Psoas muscle (tissue), 7 donors: ENCODE measurements at regions not wholly inside any gene's neighbourhood (a gene's known extent, or its start where the extent isn't known, plus 50 kb on each side); places are given as distances from the start of the nearest gene placed in this dataset.

Source experiments
- ATAC-seq, 4 donors: fragments of 200-7000 bp; cut with Tn5 transposase; one replicate each; pipeline ENCODE4 v1.9.1; 2020; ENCODE audit warnings: moderate library complexity in 3 of 4, mild to moderate bottlenecking in 2 of 4
- DNase-seq, 2 donors: peaks; one replicate each; pipeline ENCODE4 v3.0.0-alpha.2; 2020
- H3K27ac ChIP-seq: fragments of 200-600 bp; one replicate; pipeline ENCODE4 v1.8.0; 2022
- H3K27me3 ChIP-seq, 3 donors: fragments of 200-600 bp in 1 of 3; one replicate each; pipeline versions ENCODE4 v1.6.1 to v1.8.0; 2013 to 2022; ENCODE audit warnings: low read length in 2 of 3, mild to moderate bottlenecking in 2 of 3, moderate library complexity in 1 of 3; ENCODE audit not compliant: insufficient read depth in 3 of 3
- H3K36me3 ChIP-seq, 2 donors: fragments of 200-600 bp in 1 of 2; one replicate each; pipeline versions ENCODE4 v1.6.1 to v1.8.0; 2013 to 2022; ENCODE audit warnings: low read depth in 1 of 2, mild to moderate bottlenecking in 1 of 2, moderate library complexity in 1 of 2; ENCODE audit not compliant: insufficient read depth in 1 of 2
- H3K4me1 ChIP-seq: fragments of 200-600 bp; one replicate; pipeline ENCODE4 v1.8.0; 2022
- H3K4me3 ChIP-seq: fragments of 200-600 bp; one replicate; pipeline ENCODE4 v1.8.0; 2022; ENCODE audit warnings: mild to moderate bottlenecking
- H3K9me3 ChIP-seq: fragments of 200-600 bp; one replicate; pipeline ENCODE4 v1.8.0; 2022
- CTCF ChIP-seq: fragments of 200-600 bp; IDR thresholded peaks from one replicate; pipeline ENCODE4 v1.8.0; 2022; ENCODE audit warnings: antibody characterized with exemption
- WGBS, 3 donors: extraction: QIAGEN DNeasy Blood & Tissue Kit; methylation state at CpG; one replicate each; pipeline versions ENCODE4 v1.1.6 to v1.1.7; 2013; 5-methylcytosine and 5-hydroxymethylcytosine counted together
- intact Hi-C, 2 donors: fragments of 100-400 bp; cut with DNase I; formaldehyde crosslinking; loops; one replicate each; pipeline versions ENCODE4 v1.11.0 to v1.14.2; 2022
- donor health status: healthy with polysubstance abuse.
- donor health status: DM: no; HTN: no; CAD: no; lungs with moderate emphysema.
- donor health status: Bipolar disorder and iron deficiency.
- donor health status: healthy.
- donor health status: DM: yes; HTN: yes; CAD: no.
- donor health status: DM: no; HTN: no; CAD: no.
- donor health status: DM: yes; HTN: yes; CAD: no.

- no peaks in the 10 kb centered on the region for H3K4me1 ChIP-seq
- peaks cover 0 to 3% (median 0%) of the 10 kb centered on the region in 3 donors for H3K27me3 ChIP-seq
- H3K4me3 ChIP-seq, result no peak overlapping the region
- H3K27ac ChIP-seq, result no peak overlapping the region
- no peaks in the 10 kb centered on the region for H3K36me3 ChIP-seq
- ATAC-seq (no peak), DNase-seq (no peak)
- TF ChIP-seq CTCF, result no peak
- intact Hi-C loops, result no loop called here
- 61 to 86% (median 71%) methylated on average over 1 of the region's 1 CpG for WGBS, 3 donors
- no peaks in the 10 kb centered on the region for H3K9me3 ChIP-seq
Observed at GRCh38 chr1:222335586-222335985, 212.3 kb downstream of the HHIPL2 start.

GRCh38 chr1:222334026-222334680 is 213.8 kb downstream of the HHIPL2 start:
- no peak for DNase-seq
- WGBS, 3 donors, result 80 to 86% (median 83%) methylated on average over 5 of the region's 5 CpGs
- no peak overlapping the region for H3K27ac ChIP-seq
- TF ChIP-seq CTCF, result no peak
- no peak for ATAC-seq
- H3K27me3 ChIP-seq, result peaks cover 0 to 3% (median 0%) of the 10 kb centered on the region in 3 donors
- no peaks in the 10 kb centered on the region for H3K4me1 ChIP-seq
- H3K4me3 ChIP-seq, result no peak overlapping the region
- intact Hi-C loops, result no loop called here
- no peaks in the 10 kb centered on the region for H3K36me3 ChIP-seq
- H3K9me3 ChIP-seq, result no peaks in the 10 kb centered on the region

GRCh38 chr1:222331765-222332164 is 216.1 kb downstream of the HHIPL2 start:
- intact Hi-C loops, result no loop called here
- Histone ChIP-seq H3K27me3 (peaks cover 0 to 3% (median 0%) of the 10 kb centered on the region in 3 donors), H3K9me3 (no peaks in the 10 kb centered on the region), H3K4me3 (no peak overlapping the region), H3K36me3 (no peaks in the 10 kb centered on the region), H3K27ac (no peak overlapping the region), H3K4me1 (no peaks in the 10 kb centered on the region)
- no peak for DNase-seq
- no peak for TF ChIP-seq CTCF
- ATAC-seq, result no peak

GRCh38 chr1:222331340-222331739 is 216.6 kb downstream of the HHIPL2 start:
- 70 to 77% (median 77%) methylated on average over 1 of the region's 1 CpG for WGBS, 3 donors
- no peak for DNase-seq
- no peak for TF ChIP-seq CTCF
- Histone ChIP-seq H3K9me3 (no peaks in the 10 kb centered on the region), H3K27me3 (peaks cover 0 to 3% (median 0%) of the 10 kb centered on the region in 3 donors), H3K36me3 (no peaks in the 10 kb centered on the region), H3K4me3 (no peak overlapping the region), H3K4me1 (no peaks in the 10 kb centered on the region), H3K27ac (no peak overlapping the region)
- intact Hi-C loops, result no loop called here
- ATAC-seq, result no peak

GRCh38 chr1:222329493-222330045 is 218.3 kb downstream of the HHIPL2 start:
- H3K27me3 ChIP-seq, result peaks cover 0 to 3% (median 0%) of the 10 kb centered on the region in 3 donors
- H3K4me3 ChIP-seq, result no peak overlapping the region
- DNase-seq, result no peak
- intact Hi-C loops, result no loop called here
- ATAC-seq, result no peak
- H3K27ac ChIP-seq, result no peak overlapping the region
- H3K9me3 ChIP-seq, result no peaks in the 10 kb centered on the region
- no peak for TF ChIP-seq CTCF
- WGBS, 3 donors, result 87 to 88% (median 87%) methylated on average over 3 of the region's 3 CpGs
- no peaks in the 10 kb centered on the region for H3K4me1 ChIP-seq
- H3K36me3 ChIP-seq, result no peaks in the 10 kb centered on the region
